ENCODE measurements at regions not wholly inside any gene's neighbourhood (a gene's known extent, or its start where the extent isn't known, plus 50 kb on each side); places are given as distances from the start of the nearest gene placed in this dataset.
A peak's percentile ranks its signal among the peaks of the same experiment; 100 is the strongest.
"Not testable (repeated sequence)": the region's sequence is repeated elsewhere in the genome, so short reads cannot be mapped to it uniquely, and the experiment has no call there.

- no peak for DNase-seq
Observed at GRCh38 chr1:72482736-72483413, 200.5 kb upstream of the NEGR1 start.

GRCh38 chr1:72481420-72481970 lies 199.2 kb upstream of the NEGR1 start:
- DNase-seq = no peak

GRCh38 chr1:72466376-72466775 lies 184.0 kb upstream of the NEGR1 start:
- DNase-seq = no peak

DNA sequence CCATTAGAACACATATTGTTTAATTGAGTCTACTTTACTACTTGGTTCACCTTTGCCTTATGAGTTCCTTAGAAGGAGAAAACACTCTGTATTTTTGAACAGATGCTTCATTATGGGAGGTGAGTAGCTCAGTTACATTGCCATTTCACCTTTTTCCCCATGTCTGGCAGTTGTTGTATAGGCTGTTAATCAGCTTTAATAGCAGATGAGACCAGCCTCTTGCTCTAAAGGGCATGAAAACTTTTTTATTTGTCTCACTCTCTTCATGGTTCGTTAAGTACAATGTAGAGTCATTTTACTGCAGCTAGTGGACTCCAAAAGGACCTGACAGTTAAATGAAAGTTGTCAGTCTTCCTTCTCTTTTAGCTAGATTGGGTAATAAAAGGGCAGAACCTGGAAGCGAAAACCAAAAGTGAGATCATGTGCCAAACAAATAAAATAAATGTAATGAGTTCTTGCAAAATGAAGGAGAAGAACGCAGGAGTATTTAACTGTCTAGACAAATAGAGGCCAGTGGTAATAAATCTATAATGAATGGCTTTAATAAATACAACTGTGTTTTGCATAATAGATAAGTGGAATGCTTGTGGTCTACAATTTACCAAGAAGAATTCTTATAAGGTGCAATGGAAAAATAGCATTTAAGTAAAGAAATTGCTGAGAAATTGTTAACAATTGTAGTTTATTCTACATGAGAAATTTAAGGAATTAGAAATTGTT lies 180.0 kb upstream of the NEGR1 start:
- no peak for DNase-seq

- no peak for DNase-seq
Observed at GRCh38 chr1:72442262-72442661, 159.9 kb upstream of the NEGR1 start.

GRCh38 chr1:72439036-72439435 lies 156.7 kb upstream of the NEGR1 start:
- DNase-seq = no peak

DNA sequence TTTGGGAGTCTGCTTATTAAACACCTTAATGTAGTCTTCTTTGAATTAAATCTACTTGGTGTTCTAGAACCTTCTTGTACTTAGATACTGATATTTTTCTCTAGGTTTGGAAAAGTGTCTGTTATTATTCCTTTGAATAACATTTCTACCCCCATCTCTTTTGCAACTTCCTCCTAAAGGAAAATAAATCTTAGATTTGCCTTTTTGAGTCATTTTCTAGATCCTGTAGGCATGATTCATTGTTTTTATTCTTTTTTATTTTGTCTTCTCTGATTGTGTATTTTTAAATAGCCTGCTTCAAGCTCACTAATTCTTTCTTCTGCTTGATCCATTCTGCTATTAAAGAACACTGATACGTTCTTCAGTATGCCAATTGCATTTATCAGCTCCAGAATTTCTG lies 155.9 kb upstream of the NEGR1 start:
- no peak for DNase-seq

- DNase-seq = peak; percentile 20 to 54
Observed at GRCh38 chr1:72435025-72435424, 152.7 kb upstream of the NEGR1 start.

DNA sequence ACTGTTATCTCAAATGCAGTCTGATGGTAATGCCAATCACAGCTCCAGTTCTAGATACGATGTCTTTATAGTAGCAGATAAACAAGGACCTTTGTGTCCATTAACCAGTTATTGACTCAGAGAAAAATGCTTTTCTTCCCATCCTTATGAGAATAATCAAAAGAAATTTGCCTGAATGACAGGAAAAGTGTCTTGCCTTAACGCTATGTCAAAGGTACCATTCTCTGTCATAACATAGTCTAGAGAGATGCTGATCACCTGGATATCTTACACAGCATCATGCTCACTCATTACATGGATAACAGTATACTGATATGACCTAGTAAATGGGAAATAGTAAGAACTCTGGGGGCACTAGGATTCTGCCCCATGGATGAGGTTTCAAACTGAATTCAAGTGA lies 151.7 kb upstream of the NEGR1 start:
- no peak for DNase-seq

- DNase-seq = no peak
Observed at GRCh38 chr1:72433591-72433990, 151.3 kb upstream of the NEGR1 start.

DNA sequence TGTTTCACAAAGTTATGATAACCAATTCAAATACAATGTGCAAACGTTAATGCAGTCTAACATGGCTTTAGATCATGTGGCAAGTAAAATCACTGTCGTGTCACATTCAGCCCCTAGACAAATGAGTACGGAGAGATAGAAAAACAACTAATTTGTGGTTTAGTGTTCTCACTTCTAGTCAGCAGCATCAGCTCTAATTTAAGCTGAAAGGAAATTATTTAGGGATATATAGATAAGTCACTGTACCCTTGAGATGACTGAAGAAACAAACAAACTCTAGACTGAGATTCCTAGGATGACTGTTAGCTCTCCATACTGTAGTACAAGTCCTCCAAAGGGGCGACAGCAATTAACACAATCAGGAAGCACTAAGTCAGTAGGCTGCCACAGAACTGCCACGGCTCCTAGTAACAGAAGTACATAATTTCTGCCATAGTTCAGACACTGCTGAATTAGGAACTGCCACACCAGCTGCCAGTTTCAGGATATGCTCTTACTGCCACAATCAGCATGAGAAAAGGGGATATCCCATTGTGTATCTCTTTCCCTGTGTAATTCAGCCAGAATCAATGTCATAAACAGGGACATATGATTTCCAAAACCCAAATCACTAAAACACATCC lies 150.4 kb upstream of the NEGR1 start:
- no peak for DNase-seq

DNA sequence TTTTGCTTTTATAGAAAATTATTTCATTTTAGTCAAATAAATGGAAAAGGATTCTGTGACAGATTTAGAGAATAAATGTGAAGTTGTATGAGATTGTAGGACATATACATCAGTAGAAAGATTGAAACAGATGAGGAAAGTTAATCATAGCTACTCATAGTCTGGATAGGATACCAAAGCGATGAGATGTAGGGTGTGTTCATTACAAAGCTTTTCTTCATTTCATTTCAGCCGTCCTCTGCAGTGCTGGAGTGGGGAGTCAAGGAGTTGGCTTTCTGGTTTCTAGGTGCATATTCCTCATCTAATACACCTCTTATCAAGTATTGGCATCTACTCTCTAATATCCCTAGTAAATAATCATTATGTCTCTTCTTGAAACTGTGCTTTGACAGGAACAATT lies 149.5 kb upstream of the NEGR1 start:
- DNase-seq = no peak

DNA sequence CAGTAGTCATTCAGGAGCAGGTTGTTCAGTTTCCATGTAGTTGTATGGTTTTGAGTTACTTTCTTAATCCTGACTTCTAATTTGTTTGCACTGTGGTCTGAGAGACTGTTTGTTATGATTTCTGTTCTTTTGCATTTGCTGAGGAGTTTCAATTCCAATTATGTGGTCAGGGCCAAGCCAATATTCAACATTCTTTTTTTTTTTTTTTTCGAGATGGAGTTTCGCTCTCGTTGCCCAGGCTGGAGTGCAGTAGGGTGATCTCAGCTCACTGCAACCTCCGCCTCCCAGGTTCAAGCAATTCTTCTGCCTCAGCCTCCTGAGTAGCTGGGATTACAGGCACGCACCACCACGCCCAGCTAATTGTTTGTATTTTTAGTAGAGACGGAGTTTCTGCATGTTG lies 145.9 kb upstream of the NEGR1 start:
- DNase-seq = not testable (repeated sequence)

DNA sequence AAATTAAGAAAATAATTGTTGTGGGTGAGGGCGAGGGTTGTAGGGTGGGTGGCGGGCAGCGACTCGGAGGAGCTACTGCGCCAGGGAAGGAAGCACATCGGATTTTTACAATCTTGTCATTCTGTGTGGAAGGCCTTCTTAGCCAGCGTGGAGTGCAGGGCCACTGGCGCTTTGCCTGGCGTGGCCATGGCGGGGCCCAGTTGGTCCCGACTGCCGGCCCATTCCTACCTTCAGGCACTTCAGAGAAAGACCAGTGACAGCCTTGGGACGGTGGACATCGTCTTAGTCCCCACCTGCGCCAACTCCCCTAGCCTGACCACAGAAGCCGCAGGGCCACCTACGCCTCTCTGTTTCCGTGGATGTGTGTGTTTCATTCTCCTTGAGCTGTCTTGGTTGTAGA lies 136.9 kb upstream of the NEGR1 start:
- no peak for DNase-seq

GRCh38 chr1:72412286-72412685 lies 129.9 kb upstream of the NEGR1 start:
- DNase-seq = no peak

DNA sequence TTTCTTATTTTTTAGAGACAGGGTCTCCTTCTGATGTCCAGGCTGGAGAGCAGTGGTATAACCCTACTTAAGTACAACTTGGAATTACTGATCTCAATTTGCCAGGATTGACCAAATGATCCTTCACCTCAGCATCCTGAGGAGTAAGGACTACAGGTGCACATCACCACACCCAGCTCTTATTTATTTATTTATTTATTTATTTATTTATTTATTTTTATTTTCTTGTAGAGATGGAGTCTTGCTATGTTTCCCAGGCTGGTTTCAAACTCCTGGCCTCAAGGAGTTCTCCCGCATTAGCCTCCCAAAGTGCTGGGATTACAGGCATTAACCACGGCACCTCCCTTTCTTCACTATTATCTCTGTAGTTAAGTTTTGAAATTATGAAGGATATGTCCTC lies 117.5 kb upstream of the NEGR1 start:
- DNase-seq = no peak

DNA sequence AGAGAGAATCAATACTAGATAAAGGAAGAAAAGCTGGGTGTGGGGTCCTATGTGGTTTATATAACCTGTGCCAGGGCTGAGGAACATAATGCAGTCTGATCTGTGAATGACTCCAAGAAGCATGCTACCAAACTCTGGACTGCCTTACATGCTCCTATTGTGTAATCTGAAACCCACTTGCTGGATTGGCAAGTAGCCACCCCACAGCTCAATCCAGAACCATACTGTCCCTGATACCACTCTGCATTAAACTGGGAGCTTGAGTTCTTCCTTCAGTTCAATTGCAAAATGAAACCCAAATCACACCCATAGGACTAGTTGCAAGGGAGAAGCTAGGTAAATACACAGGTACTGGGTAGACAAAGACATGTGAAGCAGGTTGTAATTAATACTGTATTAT lies 115.4 kb upstream of the NEGR1 start:
- DNase-seq = peak in 1 of 2 experiments; percentile 37

DNA sequence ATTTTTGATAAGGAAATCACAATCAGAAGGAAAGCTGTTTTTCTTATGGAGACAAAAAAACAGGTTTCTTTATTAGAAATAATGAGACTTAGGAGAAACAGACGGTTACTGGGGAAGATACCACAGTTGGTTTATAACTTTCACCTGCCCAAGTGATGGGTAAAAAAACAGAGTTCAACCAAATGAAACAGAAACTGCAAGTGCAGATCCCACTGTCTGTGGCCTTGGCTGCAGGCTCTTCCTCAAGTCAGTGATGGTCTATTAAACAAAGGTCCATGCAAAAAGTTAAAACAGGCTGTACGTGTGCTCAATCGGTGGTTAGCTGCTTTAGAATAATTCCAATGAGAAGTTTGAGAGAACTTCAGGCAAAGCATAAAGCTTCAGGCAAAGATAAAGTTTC lies 112.1 kb upstream of the NEGR1 start:
- DNase-seq = no peak

DNA sequence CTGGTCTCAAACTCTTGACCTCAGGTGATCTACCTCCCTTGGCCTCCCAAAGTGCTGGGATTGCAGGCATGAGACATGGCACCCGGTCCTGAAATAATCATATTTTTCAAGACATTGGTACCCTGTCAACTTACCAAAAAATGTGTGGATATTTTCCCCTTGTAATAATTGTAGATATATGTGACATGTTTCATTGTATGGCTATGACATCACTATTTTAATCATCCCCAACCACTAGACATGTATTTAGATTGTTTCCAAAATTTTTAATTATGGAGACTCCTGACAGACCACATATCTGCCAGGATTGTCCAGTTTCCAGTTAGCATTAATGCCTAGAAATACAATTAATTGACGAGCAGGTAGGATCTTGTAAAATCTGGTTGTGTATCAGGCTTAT lies 96.7 kb upstream of the NEGR1 start:
- DNase-seq = no peak

DNA sequence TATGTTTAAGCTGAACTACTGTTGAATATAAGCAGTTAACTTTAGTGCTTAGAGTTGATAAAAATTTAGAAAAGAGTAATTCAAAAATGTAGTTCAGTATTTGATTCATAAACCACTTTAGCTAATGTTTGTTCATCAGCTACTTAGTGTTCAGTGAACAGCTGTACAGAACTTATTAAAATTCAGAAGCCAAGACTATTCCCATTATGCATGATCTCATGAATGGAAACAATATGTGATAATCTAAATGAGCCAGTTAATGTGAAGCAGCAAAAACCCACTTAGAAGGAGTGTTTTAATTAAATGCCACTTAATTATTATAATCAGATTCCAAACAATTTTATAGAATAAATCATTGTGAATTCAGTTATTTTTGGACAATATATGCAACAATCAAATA lies 92.9 kb upstream of the NEGR1 start:
- DNase-seq = no peak

- DNase-seq = no peak
Observed at GRCh38 chr1:72371259-72372035, 89.1 kb upstream of the NEGR1 start.

- not testable (repeated sequence) for DNase-seq
Observed at GRCh38 chr1:72370836-72371235, 88.5 kb upstream of the NEGR1 start.

GRCh38 chr1:72369069-72369757 lies 86.9 kb upstream of the NEGR1 start:
- DNase-seq = no peak

All from NCI-H446 (cell line).